ENCODE measurements at regions not wholly inside any gene's neighbourhood (a gene's known extent, or its start where the extent isn't known, plus 50 kb on each side); places are given as distances from the start of the nearest gene placed in this dataset.

- H3K4me1 ChIP-seq: no peaks in the 10 kb centered on the region
Measured at GRCh38 chr22:27278946-27279345, 522.6 kb downstream of the MN1 start.

GRCh38 chr22:27283240-27283639 is 518.3 kb downstream of the MN1 start:
- H3K27me3 ChIP-seq: no peaks in the 10 kb centered on the region
- no peak overlapping the region for H3K4me3 ChIP-seq
- no peaks in the 10 kb centered on the region for H3K4me1 ChIP-seq
- no peak for DNase-seq (ENCODE audit: low spot score)
- no peak for TF ChIP-seq CTCF (IDR thresholded peaks at IDR 0.05)
- no peak overlapping the region for H3K27ac ChIP-seq
- no peaks in the 10 kb centered on the region for H3K36me3 ChIP-seq
- peaks cover 0 to 16% of the 10 kb centered on the region in 2 donors for H3K9me3 ChIP-seq

More at GRCh38 chr22:27278946-27279345, 522.6 kb downstream of the MN1 start:
- H3K27ac ChIP-seq: no peak overlapping the region
- peaks cover 0 to 28% of the 10 kb centered on the region in 2 donors for H3K9me3 ChIP-seq
- no peaks in the 10 kb centered on the region for H3K36me3 ChIP-seq
- no peak for TF ChIP-seq CTCF (IDR thresholded peaks at IDR 0.05)
- no peak overlapping the region for H3K4me3 ChIP-seq
- H3K27me3 ChIP-seq: no peaks in the 10 kb centered on the region
- DNase-seq (ENCODE audit: low spot score): no peak

GRCh38 chr22:27283714-27284113 is 517.8 kb downstream of the MN1 start:
- Histone ChIP-seq H3K36me3 (no peaks in the 10 kb centered on the region), H3K27ac (no peak overlapping the region), H3K4me3 (no peak overlapping the region), H3K4me1 (no peaks in the 10 kb centered on the region), H3K9me3 (peaks cover 0 to 16% of the 10 kb centered on the region in 2 donors), H3K27me3 (no peaks in the 10 kb centered on the region)
- TF ChIP-seq CTCF (IDR thresholded peaks at IDR 0.05): no peak
- DNase-seq (ENCODE audit: low spot score): no peak

GRCh38 chr22:27284324-27284723 is 517.2 kb downstream of the MN1 start:
- no peak for DNase-seq (ENCODE audit: low spot score)
- H3K27me3 ChIP-seq: no peaks in the 10 kb centered on the region
- no peak overlapping the region for H3K27ac ChIP-seq
- H3K36me3 ChIP-seq: no peaks in the 10 kb centered on the region
- no peaks in the 10 kb centered on the region for H3K4me1 ChIP-seq
- TF ChIP-seq CTCF (IDR thresholded peaks at IDR 0.05): no peak
- no peak overlapping the region for H3K4me3 ChIP-seq
- peaks cover 0 to 16% of the 10 kb centered on the region in 2 donors for H3K9me3 ChIP-seq

- Histone ChIP-seq H3K4me1 (no peaks in the 10 kb centered on the region), H3K36me3 (no peaks in the 10 kb centered on the region), H3K4me3 (no peak overlapping the region), H3K27me3 (no peaks in the 10 kb centered on the region), H3K9me3 (peaks cover 0 to 7% of the 10 kb centered on the region in 2 donors), H3K27ac (no peak overlapping the region)
- TF ChIP-seq CTCF (IDR thresholded peaks at IDR 0.05): no peak
- DNase-seq (ENCODE audit: low spot score): no peak
Measured at GRCh38 chr22:27286711-27287110, 514.8 kb downstream of the MN1 start.

GRCh38 chr22:27292542-27293299 is 508.8 kb downstream of the MN1 start:
- no peaks in the 10 kb centered on the region for H3K27me3 ChIP-seq
- no peaks in the 10 kb centered on the region for H3K4me1 ChIP-seq
- DNase-seq (ENCODE audit: low spot score): no peak
- TF ChIP-seq CTCF (IDR thresholded peaks at IDR 0.05): no peak
- no peaks in the 10 kb centered on the region for H3K9me3 ChIP-seq
- H3K27ac ChIP-seq: no peak overlapping the region
- no peak overlapping the region for H3K4me3 ChIP-seq
- H3K36me3 ChIP-seq: no peaks in the 10 kb centered on the region

Data from right atrium auricular region (tissue), 2 donors.